H7 (cell line): ENCODE measurements at regions not wholly inside any gene's neighbourhood (a gene's known extent, or its start where the extent isn't known, plus 50 kb on each side); places are given as distances from the start of the nearest gene placed in this dataset.
"Not testable (repeated sequence)": the region's sequence is repeated elsewhere in the genome, so short reads cannot be mapped to it uniquely, and the experiment has no call there.

Source experiments
- DNase-seq: peaks from one replicate; pipeline ENCODE4 v3.0.0; 2012
- H3K27me3 ChIP-seq: 2 replicates; pipeline ENCODE4 v1.6.0; 2011; ENCODE audit warnings: mild to moderate bottlenecking, low read length; ENCODE audit not compliant: control insufficient read depth, insufficient read depth
- H3K36me3 ChIP-seq: replicated peaks from 2 replicates; pipeline ENCODE4 v1.5.1; 2011; ENCODE audit warnings: low read length; ENCODE audit not compliant: control insufficient read depth, insufficient read depth
- H3K4me3 ChIP-seq: 2 replicates; pipeline ENCODE4 v1.5.1; 2011; ENCODE audit warnings: low read depth, mild to moderate bottlenecking, control low read depth, low read length, moderate library complexity; ENCODE audit not compliant: insufficient read depth

- H3K4me3 ChIP-seq, DNase-seq, H3K36me3 ChIP-seq, H3K27me3 ChIP-seq: not testable (repeated sequence)
Observed at GRCh38 chr16:16448423-16448822, 69.5 kb downstream of the NPIPA7 start.

- not testable (repeated sequence) for H3K27me3 ChIP-seq, DNase-seq, H3K4me3 ChIP-seq, H3K36me3 ChIP-seq
Observed at GRCh38 chr16:16449712-16450237, 70.8 kb downstream of the NPIPA7 start.

GRCh38 chr16:16451721-16452410, 72.9 kb downstream of the NPIPA7 start:
- DNase-seq, H3K4me3 ChIP-seq, H3K27me3 ChIP-seq, H3K36me3 ChIP-seq: not testable (repeated sequence)

GRCh38 chr16:16458579-16458978, 79.6 kb downstream of the NPIPA7 start:
- not testable (repeated sequence) for H3K36me3 ChIP-seq, H3K27me3 ChIP-seq, H3K4me3 ChIP-seq, DNase-seq

- H3K36me3 ChIP-seq, H3K27me3 ChIP-seq, DNase-seq, H3K4me3 ChIP-seq: not testable (repeated sequence)
Observed at GRCh38 chr16:16463792-16464191, 84.9 kb downstream of the NPIPA7 start.

- H3K27me3 ChIP-seq, H3K4me3 ChIP-seq, DNase-seq, H3K36me3 ChIP-seq: not testable (repeated sequence)
Observed at GRCh38 chr16:16488919-16489318, 110.0 kb downstream of the NPIPA7 start.

GRCh38 chr16:16489466-16489865, 110.5 kb downstream of the NPIPA7 start:
- not testable (repeated sequence) for H3K27me3 ChIP-seq, DNase-seq, H3K36me3 ChIP-seq, H3K4me3 ChIP-seq

GRCh38 chr16:16494114-16494513, 115.2 kb downstream of the NPIPA7 start:
- DNase-seq, H3K4me3 ChIP-seq, H3K36me3 ChIP-seq, H3K27me3 ChIP-seq: not testable (repeated sequence)

- not testable (repeated sequence) for H3K36me3 ChIP-seq
Observed at GRCh38 chr16:16494998-16495397, 116.1 kb downstream of the NPIPA7 start.

GRCh38 chr16:16499875-16500274, 120.9 kb downstream of the NPIPA7 start:
- not testable (repeated sequence) for DNase-seq, H3K4me3 ChIP-seq, H3K27me3 ChIP-seq, H3K36me3 ChIP-seq

More at GRCh38 chr16:16494998-16495397, 116.1 kb downstream of the NPIPA7 start:
- H3K4me3 ChIP-seq, H3K27me3 ChIP-seq, DNase-seq: not testable (repeated sequence)

- not testable (repeated sequence) for H3K36me3 ChIP-seq, H3K27me3 ChIP-seq, DNase-seq, H3K4me3 ChIP-seq
Observed at GRCh38 chr16:16507041-16507440, 128.1 kb downstream of the NPIPA7 start.

- H3K27me3 ChIP-seq, H3K4me3 ChIP-seq, H3K36me3 ChIP-seq, DNase-seq: not testable (repeated sequence)
Observed at GRCh38 chr16:16508344-16508743, 129.4 kb downstream of the NPIPA7 start.

GRCh38 chr16:16519395-16519794, 140.5 kb downstream of the NPIPA7 start:
- not testable (repeated sequence) for H3K27me3 ChIP-seq, DNase-seq, H3K4me3 ChIP-seq, H3K36me3 ChIP-seq

- H3K27me3 ChIP-seq, DNase-seq, H3K4me3 ChIP-seq: not testable (repeated sequence)
Observed at GRCh38 chr16:16521239-16522002, 142.5 kb downstream of the NPIPA7 start.

GRCh38 chr16:16526998-16527397, 148.1 kb downstream of the NPIPA7 start:
- H3K4me3 ChIP-seq, H3K36me3 ChIP-seq: not testable (repeated sequence)

More at GRCh38 chr16:16521239-16522002, 142.5 kb downstream of the NPIPA7 start:
- not testable (repeated sequence) for H3K36me3 ChIP-seq

More at GRCh38 chr16:16526998-16527397, 148.1 kb downstream of the NPIPA7 start:
- not testable (repeated sequence) for H3K27me3 ChIP-seq, DNase-seq
